CD8-positive, alpha-beta memory T cell (primary cell): ENCODE measurements at regions not wholly inside any gene's neighbourhood (a gene's known extent, or its start where the extent isn't known, plus 50 kb on each side); places are given as distances from the start of the nearest gene placed in this dataset.

Experiments used
- CTCF ChIA-PET: fragments of 350-600 bp; sonication (Branson Sonifier 250); formaldehyde crosslinking; loops from one replicate; lab custom pipeline; 2021; ENCODE audit warnings: antibody characterized with exemption; lab: Charles Lee
- POLR2A ChIA-PET: fragments of 350-600 bp; sonication (Branson Sonifier 250); formaldehyde crosslinking; loops from one replicate; lab custom pipeline; 2021; ENCODE audit warnings: antibody characterized with exemption; lab: Charles Lee
- DNase-seq, 5 donors: peaks; one replicate each; pipeline versions ENCODE4 v3.0.0 to v3.0.0-alpha.2; 2020 to 2022; ENCODE audit warnings: mixed read lengths in 1 of 5
- H3K27ac ChIP-seq: one replicate; pipeline ENCODE4 v1.7.0; 2013; ENCODE audit warnings: low read depth, mild to moderate bottlenecking, low read length, moderate library complexity
- H3K27me3 ChIP-seq: 2 replicates; pipeline ENCODE4 v1.7.0; 2013; ENCODE audit warnings: low read length, mild to moderate bottlenecking; ENCODE audit not compliant: insufficient read depth, poor library complexity, severe bottlenecking
- H3K36me3 ChIP-seq: 2 replicates; pipeline ENCODE4 v1.7.0; 2013; ENCODE audit warnings: mild to moderate bottlenecking, low read length, moderate library complexity; ENCODE audit not compliant: insufficient read depth
- H3K4me1 ChIP-seq: 2 replicates; pipeline ENCODE4 v1.7.0; 2013; ENCODE audit warnings: mild to moderate bottlenecking, low read length, moderate library complexity; ENCODE audit not compliant: insufficient read depth
- H3K4me3 ChIP-seq: 2 replicates; pipeline ENCODE4 v1.7.0; 2013; ENCODE audit warnings: mild to moderate bottlenecking, low read length
- H3K9me3 ChIP-seq: 2 replicates; pipeline ENCODE4 v1.7.0; 2013; ENCODE audit warnings: mild to moderate bottlenecking, low read length
- H3K27ac Mint-ChIP-seq, 8 donors: one replicate each; pipeline ENCODE4 v1.8.0; 2020 to 2021; ENCODE audit warnings: mixed read lengths in 8 of 8, mild to moderate bottlenecking in 6 of 8, inconsistent platforms in 3 of 8, moderate library complexity in 3 of 8
- H3K27me3 Mint-ChIP-seq, 2 donors: one replicate each; pipeline ENCODE4 v1.8.0; 2020 to 2021; ENCODE audit warnings: mixed read lengths in 2 of 2, mild to moderate bottlenecking in 1 of 2, moderate library complexity in 1 of 2
- H3K36me3 Mint-ChIP-seq, 3 donors: one replicate each; pipeline ENCODE4 v1.8.0; 2020 to 2021; ENCODE audit warnings: mixed read lengths in 3 of 3, inconsistent platforms in 1 of 3, mild to moderate bottlenecking in 1 of 3
- H3K4me1 Mint-ChIP-seq, 3 donors: one replicate each; pipeline ENCODE4 v1.8.0; 2020 to 2021; ENCODE audit warnings: mixed read lengths in 3 of 3, inconsistent platforms in 1 of 3, mild to moderate bottlenecking in 1 of 3
- H3K4me3 Mint-ChIP-seq, 7 donors: one replicate each; pipeline ENCODE4 v1.8.0; 2020 to 2021; ENCODE audit warnings: mixed read lengths in 7 of 7, mild to moderate bottlenecking in 6 of 7, moderate library complexity in 4 of 7, inconsistent platforms in 2 of 7
- H3K9me3 Mint-ChIP-seq, 5 donors: one replicate each; pipeline ENCODE4 v1.8.0; 2020 to 2022; ENCODE audit warnings: mixed read lengths in 5 of 5, mild to moderate bottlenecking in 3 of 5, moderate library complexity in 2 of 5, inconsistent platforms in 1 of 5

DNA sequence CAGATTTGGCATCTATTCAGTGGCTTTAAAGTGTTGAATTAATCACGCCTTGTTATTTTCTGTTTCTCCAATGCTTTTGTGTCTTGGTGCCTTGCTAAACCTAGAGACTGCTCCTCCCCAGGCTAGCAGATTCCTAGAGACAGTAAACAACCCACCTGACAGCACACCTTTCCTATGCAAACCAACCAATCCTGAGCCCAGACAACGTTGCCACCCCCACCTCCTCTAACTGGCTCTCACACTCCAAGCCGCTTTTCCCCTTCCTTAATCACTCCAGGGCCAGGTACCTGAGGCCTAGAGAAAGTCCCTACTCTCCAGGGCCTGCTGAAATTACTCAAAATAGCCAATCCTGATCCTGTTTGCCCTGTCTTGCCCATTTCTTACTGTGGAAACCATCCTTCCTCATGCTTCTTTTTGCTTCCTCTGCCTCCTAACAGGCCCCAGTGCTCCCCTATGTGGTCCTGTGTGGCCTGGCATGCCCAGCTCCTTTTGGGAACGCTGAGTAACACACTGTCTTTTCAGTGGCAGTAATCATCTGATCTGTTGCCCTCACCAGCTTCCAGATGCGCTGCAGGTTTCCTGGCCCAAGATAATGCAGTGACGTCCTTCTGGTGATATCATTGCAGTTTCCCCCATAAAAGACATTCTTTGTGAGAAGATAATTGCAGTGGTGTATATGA, 53.4 kb downstream of the GAS1 start:
- Mint-ChIP-seq H3K27me3 (peaks cover 12 to 19% of the 10 kb centered on the region in 2 donors), H3K9me3 (no peaks in the 10 kb centered on the region), H3K4me1 (no peaks in the 10 kb centered on the region), H3K36me3 (no peaks in the 10 kb centered on the region), H3K27ac (no peak overlapping the region), H3K4me3 (no peak overlapping the region)
- no peaks in the 10 kb centered on the region for H3K9me3 ChIP-seq
- H3K4me1 ChIP-seq: no peaks in the 10 kb centered on the region
- no peaks in the 10 kb centered on the region for H3K27me3 ChIP-seq
- no peak overlapping the region for H3K27ac ChIP-seq
- H3K4me3 ChIP-seq: no peak overlapping the region
- no peaks in the 10 kb centered on the region for H3K36me3 ChIP-seq
- ChIA-PET CTCF (no interaction called here), POLR2A (no interaction called here)
- no peak for DNase-seq

DNA sequence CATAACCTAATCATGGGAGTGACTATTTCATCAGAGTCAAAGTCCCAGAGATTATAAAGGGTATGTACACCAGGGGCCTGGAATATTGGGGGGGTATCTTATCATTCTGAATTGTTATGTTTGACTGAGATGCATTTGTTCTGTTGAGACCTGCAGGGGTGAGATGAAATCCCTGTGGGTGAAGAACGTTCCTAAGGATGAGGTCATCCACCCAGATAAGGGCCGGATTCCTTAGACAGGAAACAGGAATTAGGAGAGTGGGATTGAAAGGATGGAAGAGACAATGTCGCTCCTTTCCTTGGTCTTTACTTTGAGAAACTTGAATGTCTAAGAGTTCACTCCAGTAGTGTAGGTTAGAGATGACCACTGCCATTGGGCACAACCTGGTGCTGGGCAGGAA, 54.7 kb downstream of the GAS1 start:
- Mint-ChIP-seq H3K36me3 (no peaks in the 10 kb centered on the region), H3K27ac (no peak overlapping the region), H3K27me3 (peaks cover 12 to 16% of the 10 kb centered on the region in 2 donors), H3K9me3 (no peaks in the 10 kb centered on the region), H3K4me1 (no peaks in the 10 kb centered on the region), H3K4me3 (no peak overlapping the region)
- Histone ChIP-seq H3K27ac (no peak overlapping the region), H3K4me1 (no peaks in the 10 kb centered on the region), H3K36me3 (no peaks in the 10 kb centered on the region), H3K9me3 (no peaks in the 10 kb centered on the region), H3K4me3 (no peak overlapping the region), H3K27me3 (no peaks in the 10 kb centered on the region)
- POLR2A ChIA-PET: no interaction called here
- CTCF ChIA-PET: no interaction called here
- DNase-seq: no peak

DNA sequence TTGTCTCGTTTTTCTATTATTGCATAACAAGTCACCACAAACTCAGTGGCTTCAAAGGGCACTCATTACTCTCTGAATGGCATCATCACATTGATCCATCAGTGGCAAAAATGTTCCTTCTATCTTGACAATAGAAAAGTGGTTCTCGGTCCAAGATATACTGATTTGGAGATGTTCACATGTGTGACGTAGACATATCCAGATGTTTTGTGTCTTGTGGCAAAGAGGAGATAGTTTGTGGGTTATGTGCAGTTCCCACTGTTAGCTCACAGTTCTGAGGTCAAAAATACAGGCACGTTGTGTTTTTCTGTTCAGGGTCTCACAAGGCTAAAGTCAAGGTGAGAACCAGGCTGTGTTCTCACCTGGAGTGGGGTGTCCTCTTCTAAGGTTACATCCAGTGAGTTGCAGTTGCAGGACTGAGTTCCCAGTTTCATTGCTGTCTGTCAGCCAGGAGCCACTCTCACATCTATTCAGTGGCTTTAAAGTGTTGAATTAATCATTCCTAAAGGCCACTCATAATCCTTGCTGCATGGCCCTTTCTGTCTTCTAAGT, 55.3 kb downstream of the GAS1 start:
- Histone ChIP-seq H3K27ac (no peak overlapping the region), H3K4me3 (no peak overlapping the region), H3K36me3 (no peaks in the 10 kb centered on the region), H3K4me1 (no peaks in the 10 kb centered on the region), H3K27me3 (no peaks in the 10 kb centered on the region), H3K9me3 (no peaks in the 10 kb centered on the region)
- ChIA-PET CTCF (no interaction called here), POLR2A (no interaction called here)
- Mint-ChIP-seq H3K27ac (no peak overlapping the region), H3K9me3 (no peaks in the 10 kb centered on the region), H3K4me3 (no peak overlapping the region), H3K4me1 (no peaks in the 10 kb centered on the region), H3K36me3 (no peaks in the 10 kb centered on the region), H3K27me3 (peaks cover 17 to 20% of the 10 kb centered on the region in 2 donors)
- DNase-seq: no peak

DNA sequence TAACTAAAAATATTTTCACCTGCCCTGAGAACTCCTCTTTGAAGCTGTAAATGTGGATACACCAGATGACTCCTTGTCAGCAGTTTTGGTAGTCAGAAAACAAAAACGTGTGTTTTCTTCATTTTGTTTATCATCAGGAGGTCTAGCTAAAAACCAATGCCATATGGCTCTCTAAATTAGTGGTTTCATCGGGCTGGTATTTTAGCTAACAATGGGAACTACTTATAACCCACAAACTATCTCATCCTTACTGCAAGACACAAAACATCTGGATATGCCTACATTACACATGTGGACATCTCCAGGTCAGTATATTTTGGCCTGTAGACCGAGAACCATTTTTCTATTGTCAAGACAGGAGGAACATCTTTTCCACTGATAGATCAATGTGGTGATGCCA, 56.2 kb downstream of the GAS1 start:
- H3K27ac Mint-ChIP-seq: peak overlapping the region in 1 of 8 donors; percentile 78
- H3K27me3 Mint-ChIP-seq: peaks cover 22 to 25% of the 10 kb centered on the region in 2 donors
- H3K4me1 ChIP-seq: no peaks in the 10 kb centered on the region
- H3K36me3 Mint-ChIP-seq: no peaks in the 10 kb centered on the region
- no peak overlapping the region for H3K27ac ChIP-seq
- no peak overlapping the region for H3K4me3 Mint-ChIP-seq
- H3K9me3 Mint-ChIP-seq: no peaks in the 10 kb centered on the region
- ChIA-PET POLR2A (no interaction called here), CTCF (no interaction called here)
- H3K4me3 ChIP-seq: no peak overlapping the region
- no peak for DNase-seq
- no peaks in the 10 kb centered on the region for H3K27me3 ChIP-seq
- no peaks in the 10 kb centered on the region for H3K36me3 ChIP-seq
- H3K4me1 Mint-ChIP-seq: no peaks in the 10 kb centered on the region
- H3K9me3 ChIP-seq: no peaks in the 10 kb centered on the region

DNA sequence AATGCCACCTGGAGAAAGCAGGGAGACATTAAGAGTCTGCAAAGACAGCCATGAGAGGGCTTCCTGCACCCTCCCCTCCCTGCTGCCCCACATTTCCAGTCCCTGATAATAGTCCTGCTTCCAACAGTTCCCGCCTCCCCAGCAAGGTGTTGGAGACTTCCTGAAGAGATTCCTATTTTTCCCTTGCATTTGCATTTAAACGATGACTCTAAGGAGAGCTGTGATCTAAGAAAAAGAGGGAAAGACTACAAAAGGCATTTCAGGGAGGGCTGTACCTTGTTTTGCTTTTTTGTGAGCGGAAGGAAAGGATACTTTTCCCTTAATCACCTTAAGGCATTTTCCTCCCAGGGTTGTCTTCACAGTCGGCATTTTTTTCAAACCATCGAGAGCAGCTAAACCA, 62.1 kb downstream of the GAS1 start:
- no peak overlapping the region for H3K4me3 Mint-ChIP-seq
- no peak overlapping the region for H3K27ac Mint-ChIP-seq
- no peaks in the 10 kb centered on the region for H3K4me1 Mint-ChIP-seq
- CTCF ChIA-PET: no interaction called here
- POLR2A ChIA-PET: no interaction called here
- peaks cover 17 to 28% of the 10 kb centered on the region in 2 donors for H3K27me3 Mint-ChIP-seq
- Histone ChIP-seq H3K27me3 (no peaks in the 10 kb centered on the region), H3K4me3 (no peak overlapping the region), H3K36me3 (no peaks in the 10 kb centered on the region), H3K27ac (no peak overlapping the region), H3K9me3 (no peaks in the 10 kb centered on the region), H3K4me1 (no peaks in the 10 kb centered on the region)
- no peaks in the 10 kb centered on the region for H3K36me3 Mint-ChIP-seq
- DNase-seq: no peak
- no peaks in the 10 kb centered on the region for H3K9me3 Mint-ChIP-seq

DNA sequence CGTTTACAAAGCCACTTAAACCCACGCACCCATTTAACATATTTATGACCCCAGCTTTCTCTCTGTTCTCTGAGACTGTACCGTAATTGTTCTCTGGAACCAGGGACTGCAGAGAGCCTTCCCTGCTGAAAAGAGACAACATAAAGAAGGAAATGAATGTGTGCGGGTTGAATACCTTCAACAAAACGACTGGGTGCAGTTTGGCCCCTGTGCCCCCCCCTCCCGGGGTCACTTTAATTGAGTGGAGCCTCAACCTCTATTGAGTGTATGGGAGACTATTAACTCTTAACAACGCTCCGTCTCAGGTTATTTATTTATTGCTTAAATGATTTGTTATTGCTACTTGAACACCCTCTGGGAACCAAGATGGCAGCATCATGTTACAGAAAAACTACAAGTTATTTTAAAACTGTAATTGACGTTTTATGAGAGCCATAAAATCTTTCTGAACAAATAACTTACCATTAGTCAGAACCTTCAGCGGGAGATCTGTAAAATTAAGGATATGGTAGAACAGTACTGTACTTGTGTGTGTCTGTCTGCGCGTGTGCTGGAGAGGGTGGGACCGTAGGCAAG, 70.6 kb downstream of the GAS1 start:
- Mint-ChIP-seq H3K27me3 (peaks cover 0 to 15% of the 10 kb centered on the region in 2 donors), H3K36me3 (no peaks in the 10 kb centered on the region), H3K4me1 (no peaks in the 10 kb centered on the region), H3K9me3 (no peaks in the 10 kb centered on the region), H3K27ac (no peak overlapping the region), H3K4me3 (no peak overlapping the region)
- POLR2A ChIA-PET: no interaction called here
- no peaks in the 10 kb centered on the region for H3K9me3 ChIP-seq
- H3K27me3 ChIP-seq: no peaks in the 10 kb centered on the region
- no peak overlapping the region for H3K27ac ChIP-seq
- H3K4me1 ChIP-seq: no peaks in the 10 kb centered on the region
- H3K4me3 ChIP-seq: no peak overlapping the region
- CTCF ChIA-PET: no interaction called here
- no peak for DNase-seq
- no peaks in the 10 kb centered on the region for H3K36me3 ChIP-seq

DNA sequence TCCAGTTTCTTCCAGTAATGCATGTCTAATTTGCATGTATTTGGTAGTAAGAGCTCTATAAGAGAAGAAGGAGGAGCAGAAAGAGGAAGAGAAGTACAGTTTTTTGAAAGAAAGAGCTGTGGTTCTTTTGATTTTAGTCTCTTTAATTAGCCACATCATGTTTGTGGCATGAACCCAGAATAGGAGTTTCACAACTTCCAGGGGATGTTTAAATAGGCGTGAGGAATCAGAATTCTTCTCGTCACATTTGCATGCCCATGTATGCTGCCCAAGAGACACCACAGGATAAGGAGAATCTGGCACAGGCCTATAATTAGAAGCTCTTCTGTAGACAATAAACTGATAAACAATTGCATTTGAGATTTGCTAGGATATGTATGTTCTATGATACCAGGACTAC, 78.7 kb downstream of the GAS1 start:
- H3K9me3 ChIP-seq: no peaks in the 10 kb centered on the region
- Mint-ChIP-seq H3K9me3 (no peaks in the 10 kb centered on the region), H3K4me3 (no peak overlapping the region), H3K36me3 (no peaks in the 10 kb centered on the region), H3K27ac (no peak overlapping the region), H3K4me1 (no peaks in the 10 kb centered on the region), H3K27me3 (peaks cover 8 to 26% of the 10 kb centered on the region in 2 donors)
- POLR2A ChIA-PET: no interaction called here
- no peaks in the 10 kb centered on the region for H3K36me3 ChIP-seq
- no peak overlapping the region for H3K27ac ChIP-seq
- CTCF ChIA-PET: no interaction called here
- no peaks in the 10 kb centered on the region for H3K27me3 ChIP-seq
- H3K4me1 ChIP-seq: no peaks in the 10 kb centered on the region
- no peak overlapping the region for H3K4me3 ChIP-seq
- DNase-seq: no peak

DNA sequence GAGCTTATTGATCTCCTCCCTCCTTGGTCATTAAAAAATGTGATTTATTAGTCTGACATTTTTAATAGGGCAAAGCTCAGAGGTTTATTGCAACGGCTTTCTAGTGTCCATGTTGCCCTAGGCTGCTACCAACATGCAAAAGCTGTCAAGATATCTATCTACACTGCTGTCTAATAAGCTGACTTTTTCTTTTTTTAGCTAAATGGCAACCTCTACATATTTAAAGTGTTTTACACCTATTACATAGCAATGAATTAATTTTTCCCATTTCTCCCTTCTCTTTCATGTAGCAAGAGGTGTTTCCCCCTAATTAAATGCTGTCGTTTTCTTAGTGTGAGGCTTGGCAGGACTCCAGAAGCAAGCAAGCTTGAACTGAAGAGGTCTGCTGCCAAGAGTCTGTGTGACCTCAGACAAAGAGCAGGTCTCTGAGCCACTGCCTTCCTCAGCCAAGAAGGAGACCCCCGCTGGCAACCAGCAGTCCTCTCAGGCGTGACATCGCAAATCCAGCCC, 79.4 kb downstream of the GAS1 start:
- ChIA-PET CTCF (no interaction called here), POLR2A (no interaction called here)
- DNase-seq: no peak
- H3K9me3 ChIP-seq: no peaks in the 10 kb centered on the region
- no peak overlapping the region for H3K27ac ChIP-seq
- H3K4me1 Mint-ChIP-seq: no peaks in the 10 kb centered on the region
- H3K9me3 Mint-ChIP-seq: no peaks in the 10 kb centered on the region
- no peak overlapping the region for H3K27ac Mint-ChIP-seq
- H3K4me3 Mint-ChIP-seq: no peak overlapping the region
- H3K36me3 Mint-ChIP-seq: no peaks in the 10 kb centered on the region
- H3K27me3 Mint-ChIP-seq: peaks cover 9 to 26% of the 10 kb centered on the region in 2 donors
- H3K27me3 ChIP-seq: no peaks in the 10 kb centered on the region
- H3K4me3 ChIP-seq: no peak overlapping the region
- no peaks in the 10 kb centered on the region for H3K4me1 ChIP-seq
- H3K36me3 ChIP-seq: no peaks in the 10 kb centered on the region
